GM18858 (cell line): ENCODE measurements at regions not wholly inside any gene's neighbourhood (a gene's known extent, or its start where the extent isn't known, plus 50 kb on each side); places are given as distances from the start of the nearest gene placed in this dataset.
"Not testable (repeated sequence)": the region's sequence is repeated elsewhere in the genome, so short reads cannot be mapped to it uniquely, and the experiment has no call there.

Experiments
- ATAC-seq: cut with Tn5 transposase; IDR thresholded peaks from one replicate; pipeline ENCODE4 v1.9.1; 2021; ENCODE audit not compliant: unreplicated experiment

- no peak for ATAC-seq
Measured at GRCh38 chr9:36521148-36521547, 51.5 kb upstream of the MELK start.

GRCh38 chr9:36517131-36517530, 55.6 kb upstream of the MELK start:
- ATAC-seq, result no peak

GRCh38 chr9:36504156-36504555, 68.5 kb upstream of the MELK start:
- ATAC-seq, result no peak

DNA sequence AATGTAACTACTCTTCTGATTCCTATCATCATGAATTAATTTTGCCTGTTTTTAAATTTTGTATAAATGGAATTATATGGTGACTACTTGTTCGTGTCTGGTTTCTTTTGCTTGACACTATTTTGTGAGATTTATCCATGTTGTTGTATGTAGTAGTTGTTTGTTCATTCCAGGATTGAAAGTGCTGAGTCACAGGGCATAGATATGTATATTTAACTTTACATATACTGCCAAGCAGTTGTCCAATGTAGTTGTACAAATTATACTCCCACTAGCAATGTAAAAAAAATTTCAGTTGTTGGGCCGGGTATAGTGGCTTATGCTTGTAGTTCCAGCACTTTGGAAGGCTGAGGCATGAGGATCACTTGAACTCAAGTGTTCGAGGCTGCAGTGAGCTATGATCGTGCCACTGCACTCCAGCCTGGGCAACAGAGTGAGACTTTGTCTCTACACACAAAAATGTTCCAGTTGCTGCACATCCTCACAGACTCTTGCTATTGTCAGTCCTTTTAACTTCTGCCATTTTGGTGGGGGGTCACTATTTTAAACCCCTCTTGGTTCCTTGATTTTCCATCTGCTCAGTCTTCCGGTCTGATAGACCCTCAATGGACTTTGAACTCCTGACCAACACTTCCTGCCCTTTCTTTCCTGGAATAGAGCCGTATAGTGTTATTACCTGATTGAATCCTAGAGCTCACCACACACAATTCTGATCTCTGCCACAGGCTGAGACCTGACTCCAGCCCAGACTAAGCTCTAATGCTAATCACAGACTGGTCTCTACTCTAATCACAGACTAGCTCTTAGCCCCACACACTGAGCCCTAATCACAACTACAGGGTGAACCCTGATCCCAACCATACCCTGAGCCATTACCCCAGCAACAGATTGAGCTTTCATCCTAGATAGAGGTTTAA, 69.3 kb upstream of the MELK start:
- ATAC-seq, result no peak

- no peak for ATAC-seq
Measured at GRCh38 chr9:36501727-36502126, 71.0 kb upstream of the MELK start.

DNA sequence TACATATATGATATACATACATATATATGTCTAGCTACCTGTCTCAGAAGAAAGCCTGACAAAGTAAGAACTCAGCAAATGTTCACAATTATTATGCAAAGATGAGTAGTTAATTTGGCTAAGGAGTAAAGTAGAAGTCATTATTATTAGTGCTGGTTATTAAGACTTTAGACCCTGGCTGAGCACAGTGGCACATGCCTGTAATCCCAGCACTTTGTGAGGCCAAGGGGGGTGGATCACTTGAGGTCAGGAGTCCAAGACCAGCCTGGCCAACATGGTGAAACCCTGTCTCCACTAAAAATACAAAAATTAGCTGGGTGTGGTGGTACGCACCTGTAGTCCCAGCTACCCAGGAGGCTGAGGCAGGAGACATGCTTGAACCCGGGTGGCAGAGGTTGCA, 71.8 kb upstream of the MELK start:
- ATAC-seq, result not testable (repeated sequence)

DNA sequence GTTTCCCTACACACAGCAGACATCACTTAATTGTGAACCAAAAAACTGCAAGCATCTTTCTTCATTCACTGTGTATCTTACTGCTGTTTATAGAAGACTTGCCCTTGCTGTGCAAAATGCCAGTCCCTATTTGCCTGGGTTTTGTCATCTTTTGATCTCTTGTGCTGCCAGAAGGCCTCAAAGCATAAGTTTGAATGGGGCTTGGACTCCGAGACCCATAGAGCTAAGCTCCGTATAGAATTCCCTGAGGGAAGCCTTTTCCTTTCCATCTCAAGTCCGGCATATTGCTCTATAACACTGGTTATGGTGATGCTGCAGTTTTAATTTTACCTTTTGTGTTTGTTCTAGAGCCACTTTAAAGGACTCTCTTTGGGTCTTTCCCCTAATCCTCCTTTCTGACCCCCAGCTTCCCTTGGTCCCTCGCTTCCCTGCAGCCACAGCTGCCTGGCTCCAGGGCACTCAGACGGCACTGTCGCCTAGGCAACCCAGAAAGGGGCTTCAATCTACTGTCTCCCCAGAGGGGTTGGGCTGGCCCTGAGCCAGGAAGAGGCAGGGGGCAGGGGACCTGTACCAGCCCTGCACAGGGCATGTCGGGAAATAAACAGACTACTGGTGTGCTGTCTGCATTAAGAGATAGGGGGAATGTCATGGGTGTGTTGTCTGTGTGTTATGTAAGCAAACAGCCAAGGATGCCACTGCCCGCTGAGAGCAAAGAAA, 73.4 kb upstream of the MELK start:
- ATAC-seq, result no peak

GRCh38 chr9:36493564-36493963, 79.1 kb upstream of the MELK start:
- not testable (repeated sequence) for ATAC-seq

GRCh38 chr9:36492865-36493264, 79.8 kb upstream of the MELK start:
- no peak for ATAC-seq

DNA sequence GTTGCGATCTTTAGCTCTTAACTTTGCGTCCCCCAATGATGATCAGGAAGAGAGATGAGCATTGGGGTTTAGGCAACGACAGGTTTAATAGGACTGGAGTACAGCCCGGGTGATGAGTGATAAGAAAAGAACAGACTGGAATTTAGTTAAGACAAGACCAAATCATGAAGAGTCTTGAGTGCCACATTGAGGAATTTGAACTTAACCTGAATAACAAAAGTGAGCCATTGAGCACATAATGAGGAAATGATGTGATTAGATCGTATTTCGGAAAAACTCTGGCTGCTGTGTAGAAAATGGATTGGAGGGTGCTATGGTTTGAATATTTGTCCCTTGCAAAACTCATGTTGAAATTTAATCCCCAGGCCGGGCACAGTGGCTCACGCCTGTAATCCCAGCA, 83.2 kb upstream of the MELK start:
- ATAC-seq, result no peak

DNA sequence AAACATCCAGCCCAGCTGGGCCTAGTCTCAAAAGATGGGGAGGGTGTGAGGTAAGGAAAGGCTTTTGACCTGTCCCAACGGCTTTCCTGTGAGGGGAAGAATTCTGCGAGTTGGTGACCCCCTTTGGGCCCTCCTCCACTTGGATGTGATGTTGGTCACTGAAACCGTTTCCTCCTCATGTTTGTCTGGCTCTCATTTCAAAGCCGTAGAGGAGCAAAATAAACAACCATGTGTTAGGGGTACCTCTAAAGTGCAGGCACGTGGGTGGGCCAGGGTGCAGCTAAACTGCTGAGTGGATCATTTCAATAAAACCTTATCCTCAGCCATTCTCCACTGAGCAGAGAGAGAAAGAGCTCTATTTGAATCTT, 84.3 kb upstream of the MELK start:
- no peak for ATAC-seq

- peak; percentile 71 for ATAC-seq
Measured at GRCh38 chr9:36487482-36488388, 85.0 kb upstream of the MELK start.

DNA sequence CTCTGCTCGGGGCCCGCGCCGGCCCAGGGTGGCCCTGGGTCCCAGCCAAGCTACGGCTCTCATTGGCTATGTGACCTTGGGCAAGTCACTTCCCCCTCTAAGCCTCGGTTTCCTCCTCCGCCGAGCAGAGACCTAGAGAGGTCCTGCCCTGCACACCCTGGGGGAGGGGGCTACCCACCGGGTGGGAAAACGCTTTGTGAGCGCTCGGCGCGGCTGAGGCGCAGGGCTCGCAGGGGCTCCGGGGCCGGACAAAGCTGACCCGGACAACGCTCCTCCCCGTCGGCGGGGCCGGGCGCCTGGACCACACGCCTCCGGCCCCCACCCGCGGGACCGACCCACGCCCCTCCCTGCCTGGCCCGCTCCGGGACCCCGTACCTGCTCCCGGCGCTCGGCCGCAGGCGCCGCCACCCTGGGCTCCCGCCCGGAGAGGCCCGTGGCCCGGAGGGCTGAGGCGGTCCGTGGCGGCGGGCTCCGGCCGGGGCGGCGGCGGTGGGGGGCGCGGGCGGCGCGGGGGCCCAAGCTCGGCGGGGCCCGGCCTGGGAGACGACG, 85.7 kb upstream of the MELK start:
- peak; percentile 27 for ATAC-seq

DNA sequence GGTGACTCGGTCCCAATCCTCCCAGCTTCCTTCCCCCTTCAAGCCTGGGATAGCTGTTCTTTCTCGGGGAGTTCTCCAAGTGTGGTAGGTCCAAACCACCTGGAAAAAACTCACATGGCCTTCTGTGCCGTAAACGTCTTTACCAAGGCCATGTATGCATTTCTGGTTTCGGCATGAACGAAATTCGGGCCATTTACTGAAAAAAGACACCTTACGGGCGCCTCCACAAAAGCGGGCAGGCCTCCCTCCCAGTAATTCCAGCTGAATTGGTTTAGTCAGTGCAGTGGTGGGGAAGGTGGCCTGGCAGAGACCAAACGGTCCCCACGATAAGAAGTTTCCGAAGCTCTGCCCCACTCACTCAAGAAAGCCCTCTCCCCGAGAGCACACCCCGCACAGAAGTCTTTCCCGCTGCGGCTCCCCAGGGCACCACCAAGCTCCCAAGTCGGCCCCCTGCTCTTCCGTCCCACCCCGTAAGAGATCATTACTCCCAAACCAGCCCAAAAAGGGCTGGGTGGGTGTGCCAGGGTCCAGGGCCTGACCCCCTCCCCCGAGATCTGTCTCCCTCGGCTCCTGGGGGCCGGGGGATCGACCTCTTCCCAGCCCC, 86.3 kb upstream of the MELK start:
- ATAC-seq, result no peak

GRCh38 chr9:36485647-36486328, 85.7 kb upstream of the RNF38 start:
- ATAC-seq, result no peak

GRCh38 chr9:36484124-36484523, 84.1 kb upstream of the RNF38 start:
- no peak for ATAC-seq

DNA sequence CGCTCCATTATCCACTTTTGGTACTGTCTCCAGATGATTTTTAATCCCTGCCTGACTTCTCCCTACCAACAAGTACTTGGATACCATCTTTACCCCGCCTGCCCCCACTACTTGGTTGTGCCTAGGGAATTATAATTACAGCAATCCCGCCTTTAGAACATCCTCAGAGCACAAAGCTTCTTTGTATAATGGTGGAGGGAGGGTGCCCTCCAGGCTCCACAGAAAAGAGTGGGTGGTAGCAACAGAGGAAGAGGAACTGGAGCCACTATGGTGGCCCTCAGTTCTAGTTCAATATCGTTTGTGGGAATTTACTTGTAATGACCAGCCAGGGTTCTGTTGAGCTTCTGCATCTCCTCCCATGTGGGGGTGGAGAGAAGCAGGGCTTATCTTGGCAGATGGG, 79.0 kb upstream of the RNF38 start:
- ATAC-seq, result no peak

GRCh38 chr9:36471359-36471758, 71.3 kb upstream of the RNF38 start:
- ATAC-seq, result no peak

DNA sequence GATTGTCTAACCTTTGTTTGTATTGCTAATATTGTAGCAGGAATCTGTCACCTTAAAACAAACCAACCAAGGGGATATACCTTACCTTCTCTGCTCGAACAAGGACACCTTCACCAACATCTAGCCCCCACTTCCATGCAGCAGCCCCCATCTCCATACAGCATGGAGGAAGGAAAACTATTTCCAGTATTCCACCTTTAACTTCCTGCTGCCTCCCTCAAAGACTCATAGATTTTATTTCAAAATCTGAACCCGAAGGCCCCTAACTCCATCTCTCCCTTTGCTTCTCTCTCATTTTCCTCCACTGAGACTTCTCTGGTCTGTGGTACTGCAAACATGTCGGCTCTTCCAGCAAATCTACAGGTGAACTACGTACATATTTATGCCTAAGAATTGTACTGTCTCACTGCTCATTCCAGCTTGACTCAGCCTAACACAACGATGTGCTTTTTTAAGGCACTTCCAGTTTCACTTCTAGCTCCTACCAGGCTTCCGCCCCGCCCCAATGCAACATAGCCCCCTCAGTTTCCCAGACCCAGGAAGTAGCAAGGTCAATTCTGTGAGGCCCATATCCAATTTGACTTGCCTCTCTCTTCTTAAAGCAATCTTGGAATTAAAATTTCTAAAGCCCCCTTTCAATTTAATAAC, 70.7 kb upstream of the RNF38 start:
- peak; percentile 90 for ATAC-seq

DNA sequence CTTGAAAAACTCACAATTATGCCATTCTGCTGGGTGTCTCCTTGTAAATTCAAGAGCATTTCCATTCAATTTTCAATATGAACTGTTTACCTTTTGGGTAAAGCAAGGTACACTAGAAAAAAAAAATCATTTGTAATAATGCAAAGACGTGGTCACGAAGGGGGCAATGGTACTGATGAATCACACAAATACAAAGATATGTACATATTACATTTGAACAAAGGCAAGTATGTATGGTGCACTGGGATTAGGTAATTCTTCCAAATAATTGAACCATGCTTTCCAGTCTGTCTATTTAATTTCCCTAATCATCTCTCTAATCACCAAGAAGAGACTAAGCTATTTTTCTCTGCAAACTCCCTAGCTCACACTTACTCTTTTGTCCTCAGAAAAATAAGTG, 63.4 kb upstream of the RNF38 start:
- no peak for ATAC-seq
